ENCODE measurements at regions not wholly inside any gene's neighbourhood (a gene's known extent, or its start where the extent isn't known, plus 50 kb on each side); places are given as distances from the start of the nearest gene placed in this dataset.

- whole genome bisulfite sequencing, 2 donors (ENCODE audit: extremely low coverage in 2 of 2, insufficient read length in 2 of 2, insufficient replicate concordance in 1 of 2) = no CpG with 5 or more reads among the region's 7 CpGs
Observed at GRCh38 chr16:86167061-86167460, 268.1 kb downstream of the IRF8 start.

GRCh38 chr16:86170720-86171119 is 271.8 kb downstream of the IRF8 start:
- WGBS, 2 donors (ENCODE audit: extremely low coverage in 2 of 2, insufficient read length in 2 of 2, insufficient replicate concordance in 1 of 2) = no CpG with 5 or more reads among the region's 5 CpGs
- Histone ChIP-seq H3K36me3 (replicated peaks in 1 of 2; ENCODE audit: control insufficient read depth in 2 of 2, insufficient read depth in 2 of 2, low read length in 2 of 2) (no peaks in the 10 kb centered on the region), H3K27me3 (ENCODE audit: control insufficient read depth in 3 of 3, insufficient read depth in 3 of 3, low read depth in 1 of 3, low read length in 3 of 3) (peaks cover 0 to 2% (median 0%) of the 10 kb centered on the region in 3 experiments), H3K23ac (ENCODE audit: low read depth, low read length, poor library complexity) (no peak overlapping the region), H2BK120ac (ENCODE audit: low read depth, low read length) (no peak overlapping the region), H3K4me1 (ENCODE audit: control insufficient read depth in 2 of 2, insufficient read depth in 1 of 2, low read depth in 1 of 2, low read length in 2 of 2) (no peaks in the 10 kb centered on the region), H3K14ac (ENCODE audit: low read length) (no peak overlapping the region), H3K9me3 (replicated peaks in 1 of 2; ENCODE audit: control insufficient read depth in 2 of 2, insufficient read depth in 1 of 2, low read depth in 1 of 2, low read length in 2 of 2) (peaks cover 0 to 2% of the 10 kb centered on the region in 2 donors), H3K79me1 (ENCODE audit: low read depth, low read length) (no peaks in the 10 kb centered on the region), H2AFZ (ENCODE audit: low read length) (no peak overlapping the region), H2BK5ac (ENCODE audit: low read length) (no peak overlapping the region), H2BK12ac (ENCODE audit: low read length) (no peak overlapping the region), H4K8ac (ENCODE audit: low read depth, low read length) (no peak overlapping the region), H3K18ac (ENCODE audit: low read length) (no peak overlapping the region), H2AK5ac (ENCODE audit: low read depth, low read length) (no peak overlapping the region), H3K4ac (ENCODE audit: low read length) (no peak overlapping the region), H3K27ac (replicated peaks; ENCODE audit: low read length) (no peak overlapping the region), H2BK15ac (ENCODE audit: low read length) (no peak overlapping the region), H3K9ac (ENCODE audit: low read depth, low read length, poor library complexity) (no peak overlapping the region), H3K4me2 (ENCODE audit: insufficient read depth, low read length, poor library complexity, severe bottlenecking) (no peak overlapping the region), H4K91ac (ENCODE audit: low read depth, low read length, poor library complexity) (no peak overlapping the region), H3K4me3 (ENCODE audit: low read length in 2 of 2) (no peak overlapping the region)
- no peak for DNase-seq (ENCODE audit: low spot score)

More at GRCh38 chr16:86167061-86167460, 268.1 kb downstream of the IRF8 start:
- no peak overlapping the region for H2AK5ac ChIP-seq (ENCODE audit: low read depth, low read length)
- H3K18ac ChIP-seq (ENCODE audit: low read length) = no peak overlapping the region
- no peaks in the 10 kb centered on the region for H3K36me3 ChIP-seq (replicated peaks in 1 of 2; ENCODE audit: control insufficient read depth in 2 of 2, insufficient read depth in 2 of 2, low read length in 2 of 2)
- peaks cover 0 to 2% (median 0%) of the 10 kb centered on the region in 3 experiments for H3K27me3 ChIP-seq (ENCODE audit: control insufficient read depth in 3 of 3, insufficient read depth in 3 of 3, low read depth in 1 of 3, low read length in 3 of 3)
- H3K4ac ChIP-seq (ENCODE audit: low read length) = no peak overlapping the region
- no peak overlapping the region for H3K4me2 ChIP-seq (ENCODE audit: insufficient read depth, low read length, poor library complexity, severe bottlenecking)
- no peak overlapping the region for H4K91ac ChIP-seq (ENCODE audit: low read depth, low read length, poor library complexity)
- H3K9me3 ChIP-seq (replicated peaks in 1 of 2; ENCODE audit: control insufficient read depth in 2 of 2, insufficient read depth in 1 of 2, low read depth in 1 of 2, low read length in 2 of 2) = peaks cover 0 to 2% of the 10 kb centered on the region in 2 donors
- no peaks in the 10 kb centered on the region for H3K4me1 ChIP-seq (ENCODE audit: control insufficient read depth in 2 of 2, insufficient read depth in 1 of 2, low read depth in 1 of 2, low read length in 2 of 2)
- no peak overlapping the region for H2BK15ac ChIP-seq (ENCODE audit: low read length)
- H3K14ac ChIP-seq (ENCODE audit: low read length) = no peak overlapping the region
- H3K23ac ChIP-seq (ENCODE audit: low read depth, low read length, poor library complexity) = no peak overlapping the region
- no peak overlapping the region for H4K8ac ChIP-seq (ENCODE audit: low read depth, low read length)
- DNase-seq (ENCODE audit: low spot score) = no peak
- no peak overlapping the region for H2BK12ac ChIP-seq (ENCODE audit: low read length)
- H3K4me3 ChIP-seq (ENCODE audit: low read length in 2 of 2) = no peak overlapping the region
- H3K27ac ChIP-seq (replicated peaks; ENCODE audit: low read length) = no peak overlapping the region
- no peak overlapping the region for H2BK5ac ChIP-seq (ENCODE audit: low read length)
- H2AFZ ChIP-seq (ENCODE audit: low read length) = no peak overlapping the region
- H2BK120ac ChIP-seq (ENCODE audit: low read depth, low read length) = no peak overlapping the region
- H3K79me1 ChIP-seq (ENCODE audit: low read depth, low read length) = no peaks in the 10 kb centered on the region
- no peak overlapping the region for H3K9ac ChIP-seq (ENCODE audit: low read depth, low read length, poor library complexity)

DNA sequence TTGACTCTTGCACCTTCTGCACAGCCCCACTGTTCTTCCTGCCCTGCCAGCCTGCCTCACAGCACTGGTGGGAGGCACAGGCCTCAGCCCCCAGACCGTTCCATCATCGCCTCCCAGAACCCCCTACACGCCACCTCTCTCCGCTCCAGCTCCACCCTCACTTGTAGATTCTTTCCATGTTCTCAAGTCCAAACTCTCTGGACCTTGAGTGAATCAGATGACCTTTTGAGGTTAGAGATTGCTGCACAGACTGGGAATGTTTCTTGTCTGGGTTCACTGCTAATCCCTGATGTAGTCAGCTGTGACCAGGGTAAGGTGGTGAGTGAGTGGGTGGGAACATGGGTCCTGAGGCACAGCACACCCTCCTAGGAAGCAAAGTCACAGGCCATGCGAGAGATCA is 272.4 kb downstream of the IRF8 start:
- no peak overlapping the region for H3K4me3 ChIP-seq (ENCODE audit: low read length in 2 of 2)
- WGBS, 2 donors (ENCODE audit: extremely low coverage in 2 of 2, insufficient read length in 2 of 2, insufficient replicate concordance in 1 of 2) = no CpG with 5 or more reads among the region's 5 CpGs
- H3K4me2 ChIP-seq (ENCODE audit: insufficient read depth, low read length, poor library complexity, severe bottlenecking) = no peak overlapping the region
- no peak overlapping the region for H2AK5ac ChIP-seq (ENCODE audit: low read depth, low read length)
- H3K23ac ChIP-seq (ENCODE audit: low read depth, low read length, poor library complexity) = no peak overlapping the region
- no peak overlapping the region for H3K4ac ChIP-seq (ENCODE audit: low read length)
- no peak overlapping the region for H4K8ac ChIP-seq (ENCODE audit: low read depth, low read length)
- no peak overlapping the region for H2BK120ac ChIP-seq (ENCODE audit: low read depth, low read length)
- no peak overlapping the region for H2AFZ ChIP-seq (ENCODE audit: low read length)
- H3K36me3 ChIP-seq (replicated peaks in 1 of 2; ENCODE audit: control insufficient read depth in 2 of 2, insufficient read depth in 2 of 2, low read length in 2 of 2) = no peaks in the 10 kb centered on the region
- DNase-seq (ENCODE audit: low spot score) = no peak
- no peak overlapping the region for H3K27ac ChIP-seq (replicated peaks; ENCODE audit: low read length)
- peaks cover 0 to 2% of the 10 kb centered on the region in 2 donors for H3K9me3 ChIP-seq (replicated peaks in 1 of 2; ENCODE audit: control insufficient read depth in 2 of 2, insufficient read depth in 1 of 2, low read depth in 1 of 2, low read length in 2 of 2)
- H3K14ac ChIP-seq (ENCODE audit: low read length) = no peak overlapping the region
- no peak overlapping the region for H2BK5ac ChIP-seq (ENCODE audit: low read length)
- peaks cover 0 to 2% (median 0%) of the 10 kb centered on the region in 3 experiments for H3K27me3 ChIP-seq (ENCODE audit: control insufficient read depth in 3 of 3, insufficient read depth in 3 of 3, low read depth in 1 of 3, low read length in 3 of 3)
- no peaks in the 10 kb centered on the region for H3K79me1 ChIP-seq (ENCODE audit: low read depth, low read length)
- H3K4me1 ChIP-seq (ENCODE audit: control insufficient read depth in 2 of 2, insufficient read depth in 1 of 2, low read depth in 1 of 2, low read length in 2 of 2) = no peaks in the 10 kb centered on the region
- H2BK12ac ChIP-seq (ENCODE audit: low read length) = no peak overlapping the region
- H3K18ac ChIP-seq (ENCODE audit: low read length) = no peak overlapping the region
- no peak overlapping the region for H3K9ac ChIP-seq (ENCODE audit: low read depth, low read length, poor library complexity)
- H4K91ac ChIP-seq (ENCODE audit: low read depth, low read length, poor library complexity) = no peak overlapping the region
- H2BK15ac ChIP-seq (ENCODE audit: low read length) = no peak overlapping the region

DNA sequence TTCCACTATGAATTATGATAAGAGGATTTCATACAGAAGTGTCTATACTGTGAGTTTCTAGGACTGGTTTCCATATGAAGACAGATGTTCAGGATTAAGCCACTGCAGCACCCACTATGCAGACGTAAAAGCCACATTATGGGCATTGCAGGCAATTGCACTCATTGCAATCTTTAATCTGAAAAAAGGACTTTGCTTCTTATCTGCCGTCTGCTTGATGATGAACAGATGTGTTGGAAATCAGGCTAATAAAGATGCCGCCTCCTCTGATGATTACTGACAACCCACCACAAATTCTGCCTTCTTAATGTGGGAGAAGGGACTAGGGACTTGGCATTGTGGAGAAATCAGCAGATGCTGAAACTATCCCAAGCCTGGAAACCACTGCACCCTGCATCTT is 276.9 kb downstream of the IRF8 start:
- Histone ChIP-seq H3K23ac (ENCODE audit: low read depth, low read length, poor library complexity) (no peak overlapping the region), H3K4me2 (ENCODE audit: insufficient read depth, low read length, poor library complexity, severe bottlenecking) (no peak overlapping the region), H2BK12ac (ENCODE audit: low read length) (no peak overlapping the region), H3K27me3 (ENCODE audit: control insufficient read depth in 3 of 3, insufficient read depth in 3 of 3, low read depth in 1 of 3, low read length in 3 of 3) (no peaks in the 10 kb centered on the region), H2AFZ (ENCODE audit: low read length) (no peak overlapping the region), H2BK15ac (ENCODE audit: low read length) (no peak overlapping the region), H3K79me1 (ENCODE audit: low read depth, low read length) (no peaks in the 10 kb centered on the region), H4K91ac (ENCODE audit: low read depth, low read length, poor library complexity) (no peak overlapping the region), H3K4me3 (ENCODE audit: low read length in 2 of 2) (no peak overlapping the region), H4K8ac (ENCODE audit: low read depth, low read length) (no peak overlapping the region), H2BK120ac (ENCODE audit: low read depth, low read length) (no peak overlapping the region), H3K14ac (ENCODE audit: low read length) (no peak overlapping the region), H3K36me3 (replicated peaks in 1 of 2; ENCODE audit: control insufficient read depth in 2 of 2, insufficient read depth in 2 of 2, low read length in 2 of 2) (no peaks in the 10 kb centered on the region), H3K4ac (ENCODE audit: low read length) (no peak overlapping the region), H3K27ac (replicated peaks; ENCODE audit: low read length) (no peak overlapping the region), H3K9me3 (replicated peaks in 1 of 2; ENCODE audit: control insufficient read depth in 2 of 2, insufficient read depth in 1 of 2, low read depth in 1 of 2, low read length in 2 of 2) (peaks cover 0 to 2% of the 10 kb centered on the region in 2 donors), H3K9ac (ENCODE audit: low read depth, low read length, poor library complexity) (no peak overlapping the region), H3K18ac (ENCODE audit: low read length) (no peak overlapping the region), H2BK5ac (ENCODE audit: low read length) (no peak overlapping the region), H3K4me1 (ENCODE audit: control insufficient read depth in 2 of 2, insufficient read depth in 1 of 2, low read depth in 1 of 2, low read length in 2 of 2) (peaks cover 0 to 2% of the 10 kb centered on the region in 2 donors), H2AK5ac (ENCODE audit: low read depth, low read length) (no peak overlapping the region)
- no CpG with 5 or more reads among the region's 3 CpGs for whole genome bisulfite sequencing, 2 donors (ENCODE audit: extremely low coverage in 2 of 2, insufficient read length in 2 of 2, insufficient replicate concordance in 1 of 2)
- no peak for DNase-seq (ENCODE audit: low spot score)
